ENCODE measurements at regions not wholly inside any gene's neighbourhood (a gene's known extent, or its start where the extent isn't known, plus 50 kb on each side); places are given as distances from the start of the nearest gene placed in this dataset.
"Not testable (repeated sequence)": the region's sequence is repeated elsewhere in the genome, so short reads cannot be mapped to it uniquely, and the experiment has no call there.

GRCh38 chr4:128542047-128542446 is 254.4 kb upstream of the PGRMC2 start:
- POLR2A ChIA-PET: no interaction called here
- CTCF ChIA-PET: interaction anchor here (0.6 kb wide), 1 partner anchor 55 kb away, joined by 6 read pairs; no protein-coding TSS in a partner anchor

- CTCF ChIA-PET: no interaction called here
- POLR2A ChIA-PET: no interaction called here
These were observed 252.5 kb upstream of the PGRMC2 start for GRCh38 chr4:128540122-128540521.

GRCh38 chr4:128538111-128538882 is 250.7 kb upstream of the PGRMC2 start:
- ChIA-PET POLR2A (no interaction called here), CTCF (no interaction called here)

- CTCF ChIA-PET: no interaction called here
These were observed 249.1 kb upstream of the PGRMC2 start for GRCh38 chr4:128536746-128537145.

GRCh38 chr4:128535510-128535909 is 247.9 kb upstream of the PGRMC2 start:
- CTCF ChIA-PET, POLR2A ChIA-PET: not testable (repeated sequence)

More at GRCh38 chr4:128536746-128537145, 249.1 kb upstream of the PGRMC2 start:
- POLR2A ChIA-PET: no interaction called here

- ChIA-PET POLR2A (no interaction called here), CTCF (no interaction called here)
These were observed 241.4 kb upstream of the PGRMC2 start for GRCh38 chr4:128528793-128529553.

- ChIA-PET POLR2A (no interaction called here), CTCF (interaction anchor here (0.6 kb wide), 1 partner anchor 161 kb away, joined by 3 read pairs; no protein-coding TSS in a partner anchor)
These were observed 240.4 kb upstream of the PGRMC2 start for GRCh38 chr4:128527946-128528576.

GRCh38 chr4:128527351-128527750 is 239.7 kb upstream of the PGRMC2 start:
- POLR2A ChIA-PET: no interaction called here
- CTCF ChIA-PET: no interaction called here

- CTCF ChIA-PET: no interaction called here
- POLR2A ChIA-PET: no interaction called here
These were observed 238.5 kb upstream of the PGRMC2 start for GRCh38 chr4:128525992-128526630.

GRCh38 chr4:128525387-128525786 is 237.8 kb upstream of the PGRMC2 start:
- POLR2A ChIA-PET: interaction anchor here (0.7 kb wide), 1 partner anchor 645 kb away, joined by 3 read pairs; the partner anchor contains the start of gene PLK4
- CTCF ChIA-PET: no interaction called here

- POLR2A ChIA-PET: interaction anchor here (0.7 kb wide), 1 partner anchor 563 kb away, joined by 3 read pairs; no protein-coding TSS in a partner anchor
- CTCF ChIA-PET: no interaction called here
These were observed 236.7 kb upstream of the PGRMC2 start for GRCh38 chr4:128524311-128524710.

- ChIA-PET CTCF (no interaction called here), POLR2A (no interaction called here)
These were observed 234.1 kb upstream of the PGRMC2 start for GRCh38 chr4:128521648-128522111.

- ChIA-PET POLR2A (no interaction called here), CTCF (no interaction called here)
These were observed 233.5 kb upstream of the PGRMC2 start for GRCh38 chr4:128521156-128521555.

- ChIA-PET CTCF (no interaction called here), POLR2A (no interaction called here)
These were observed 231.7 kb upstream of the PGRMC2 start for GRCh38 chr4:128519163-128519830.

- ChIA-PET POLR2A (no interaction called here), CTCF (no interaction called here)
These were observed 230.3 kb upstream of the PGRMC2 start for GRCh38 chr4:128517739-128518510.

GRCh38 chr4:128517096-128517738 is 229.6 kb upstream of the PGRMC2 start:
- ChIA-PET CTCF (no interaction called here), POLR2A (no interaction called here)

- ChIA-PET POLR2A (no interaction called here), CTCF (no interaction called here)
These were observed 228.8 kb upstream of the PGRMC2 start for GRCh38 chr4:128516301-128516969.
